ENCODE measurements at regions not wholly inside any gene's neighbourhood (a gene's known extent, or its start where the extent isn't known, plus 50 kb on each side); places are given as distances from the start of the nearest gene placed in this dataset.

DNA sequence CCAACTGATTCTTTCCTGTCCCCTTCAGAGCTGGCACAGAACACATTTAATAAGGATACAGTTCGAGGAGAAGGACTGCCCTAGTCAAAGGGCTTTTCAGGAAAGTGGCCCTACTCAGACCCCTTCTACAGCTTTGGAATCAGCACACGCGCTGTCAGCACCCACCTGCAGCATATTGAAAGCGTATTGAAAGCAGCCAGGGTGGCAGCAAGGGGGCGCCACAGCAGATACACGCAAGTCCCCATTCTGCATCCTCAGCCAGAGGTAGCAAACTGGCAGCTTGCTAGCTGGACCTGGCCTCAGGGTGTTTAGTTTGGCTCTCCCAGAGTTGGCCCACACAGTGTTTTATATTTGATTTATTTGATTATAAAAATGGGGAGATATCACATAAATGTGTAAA lies 101.0 kb upstream of the NT5C1B start:
- in situ Hi-C loops (cut with MboI; ENCODE audit: low sequenced_read_pairs), result no loop called here

DNA sequence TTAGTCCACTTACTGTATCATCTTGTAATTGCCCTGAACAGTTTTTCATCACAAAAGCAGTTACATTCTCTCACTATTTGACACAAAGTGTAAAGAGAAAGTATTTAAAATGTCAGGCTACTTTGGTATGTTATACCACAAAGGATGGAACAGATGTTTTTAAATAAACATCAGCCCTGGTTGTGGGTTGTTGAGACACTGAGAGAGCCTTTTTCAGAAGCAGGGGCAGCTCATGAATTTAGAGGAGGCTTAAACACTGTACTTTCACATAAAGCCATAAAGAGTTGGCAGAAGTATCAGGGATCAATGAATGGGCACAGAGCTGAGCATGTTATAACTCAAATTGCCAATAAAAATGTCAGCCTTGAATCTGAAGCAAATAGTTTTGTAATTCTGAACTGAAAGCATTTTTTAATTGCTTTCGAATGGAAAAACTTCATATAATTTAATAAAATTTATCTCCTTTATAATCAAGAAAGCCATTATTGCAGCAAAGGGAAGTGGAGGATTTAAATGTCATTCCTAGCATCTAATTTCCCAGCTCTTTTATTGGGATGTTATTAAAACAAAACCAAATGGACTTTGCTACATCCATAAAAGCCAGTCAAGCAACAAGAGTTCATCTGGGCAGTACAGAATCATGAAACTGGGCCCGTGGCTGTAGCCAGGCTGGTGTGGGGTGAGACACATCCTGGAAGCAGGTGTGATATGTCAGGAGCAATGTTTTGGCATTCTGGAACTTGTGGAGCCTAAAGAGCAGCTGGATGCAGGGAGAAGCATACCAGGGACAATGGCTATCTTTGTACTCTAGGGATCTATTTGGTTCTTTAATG lies 95.1 kb upstream of the NT5C1B start:
- in situ Hi-C loops (cut with MboI; ENCODE audit: low sequenced_read_pairs), result no loop called here

DNA sequence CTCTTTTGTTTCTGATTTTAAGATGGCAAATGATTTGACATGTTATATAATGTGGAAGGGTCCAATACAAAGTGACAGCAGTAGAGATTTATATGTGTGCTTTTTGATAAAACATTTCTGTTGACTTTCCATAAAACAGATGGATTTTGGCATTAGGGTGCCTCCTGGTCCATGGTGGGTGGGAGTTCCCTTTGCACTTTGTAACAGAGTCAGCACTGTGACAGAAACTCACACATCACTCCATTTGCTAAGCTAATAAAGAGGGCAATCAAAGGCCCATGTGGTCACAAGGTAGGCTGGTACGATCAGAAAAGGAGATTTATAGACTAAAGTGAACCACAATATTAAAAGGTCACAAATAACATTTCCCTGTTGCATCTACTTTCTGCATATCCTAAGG lies 93.3 kb upstream of the NT5C1B start:
- in situ Hi-C loops (cut with MboI; ENCODE audit: low sequenced_read_pairs), result no loop called here

DNA sequence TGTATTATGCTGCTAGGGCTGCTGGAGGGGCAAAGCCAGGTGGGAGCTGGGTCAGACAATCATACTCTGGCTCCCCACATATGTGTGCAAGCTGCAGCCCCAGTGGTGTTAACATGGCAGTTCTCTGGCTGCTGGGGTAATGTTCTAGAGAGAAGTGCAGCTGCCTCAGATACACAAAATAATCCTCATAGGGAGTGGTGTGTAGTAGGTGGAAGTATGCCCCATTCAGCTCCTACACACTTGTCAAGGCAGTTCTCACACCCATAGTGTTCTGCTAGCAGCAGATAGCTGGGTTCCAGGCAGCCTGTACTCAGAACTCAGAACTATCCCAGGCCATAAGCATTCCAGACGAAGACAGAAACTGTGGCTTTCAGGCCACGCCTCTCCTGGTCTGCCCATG lies 87.9 kb upstream of the NT5C1B start:
- in situ Hi-C loops (cut with MboI; ENCODE audit: low sequenced_read_pairs), result no loop called here

DNA sequence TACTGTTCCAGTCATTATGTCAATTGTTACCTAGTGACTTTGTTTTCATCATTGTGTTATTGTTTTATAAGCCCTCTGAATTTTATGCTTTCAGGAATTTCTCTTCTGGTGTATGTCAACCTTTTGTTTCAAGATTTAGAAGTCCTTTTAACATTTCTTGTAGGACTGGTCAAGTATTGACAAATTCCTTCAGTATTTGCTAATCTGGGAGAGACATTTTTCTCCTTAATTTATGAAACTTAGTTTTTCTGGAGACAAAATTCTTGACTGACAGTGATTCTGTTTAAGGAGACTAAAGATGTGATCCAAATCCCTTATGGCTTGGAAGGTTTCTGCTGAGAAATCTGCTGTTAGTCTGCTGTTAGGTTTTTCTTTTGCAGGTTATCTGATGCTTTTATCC lies 84.9 kb upstream of the NT5C1B start:
- in situ Hi-C loops (cut with MboI; ENCODE audit: low sequenced_read_pairs), result no loop called here

DNA sequence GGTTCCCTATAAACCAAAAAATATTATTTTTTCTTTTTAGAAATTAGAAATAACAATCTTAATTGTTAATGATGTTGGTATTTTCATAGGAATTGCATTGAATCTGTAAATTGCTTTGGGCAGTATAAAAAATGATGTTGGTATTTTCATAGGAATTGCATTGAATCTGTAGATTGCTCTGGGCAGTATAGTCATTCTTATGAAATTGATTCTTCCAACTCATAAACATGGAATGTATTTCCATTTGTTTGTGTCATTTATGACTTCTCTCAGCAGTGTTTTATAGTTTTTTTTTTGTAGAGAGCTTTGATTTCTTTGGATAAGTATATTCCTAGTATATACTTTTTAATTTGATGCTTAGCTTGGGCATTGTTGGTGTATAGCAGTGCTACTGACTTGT lies 82.0 kb upstream of the NT5C1B start:
- in situ Hi-C loops (cut with MboI; ENCODE audit: low sequenced_read_pairs), result no loop called here

DNA sequence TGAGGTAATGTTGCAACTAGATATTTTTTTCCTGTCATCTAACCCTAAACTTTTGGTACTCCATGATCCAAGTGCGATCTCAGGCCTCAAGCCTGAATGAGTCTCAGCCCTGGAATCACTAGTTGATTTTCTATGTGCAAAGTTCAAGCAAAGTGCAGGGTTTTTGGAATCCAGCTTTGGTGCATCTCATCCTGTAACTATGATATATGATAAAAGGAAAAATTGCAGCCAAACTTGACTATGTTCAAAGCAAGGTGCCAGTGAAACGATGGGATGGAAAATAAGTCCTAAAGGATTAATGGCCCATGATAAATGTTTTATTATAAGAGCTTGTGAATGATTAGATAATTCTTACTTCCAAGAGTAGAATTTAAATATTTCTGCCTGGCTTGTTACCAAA lies 78.9 kb upstream of the NT5C1B start:
- in situ Hi-C loops (cut with MboI; ENCODE audit: low sequenced_read_pairs), result no loop called here

DNA sequence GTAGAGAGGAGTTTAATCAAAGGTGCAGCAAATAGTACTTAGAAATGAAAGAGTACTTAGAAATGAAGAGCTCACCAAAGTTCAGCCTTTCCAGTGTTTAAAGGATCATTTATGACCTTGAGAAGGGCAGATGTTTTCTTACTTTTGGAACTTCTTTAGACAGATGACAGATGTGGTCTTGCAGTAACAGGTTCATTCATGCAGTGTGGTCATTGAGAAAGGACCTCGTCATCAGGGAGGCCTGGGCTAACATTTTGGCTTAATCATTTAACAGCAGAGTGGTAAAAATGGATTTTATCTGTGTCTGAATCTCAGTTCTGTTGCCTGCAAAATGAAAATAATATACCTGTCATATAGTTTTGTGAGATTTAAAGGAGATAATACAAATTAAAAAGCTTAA lies 75.1 kb upstream of the NT5C1B start:
- in situ Hi-C loops (cut with MboI; ENCODE audit: low sequenced_read_pairs), result no loop called here

DNA sequence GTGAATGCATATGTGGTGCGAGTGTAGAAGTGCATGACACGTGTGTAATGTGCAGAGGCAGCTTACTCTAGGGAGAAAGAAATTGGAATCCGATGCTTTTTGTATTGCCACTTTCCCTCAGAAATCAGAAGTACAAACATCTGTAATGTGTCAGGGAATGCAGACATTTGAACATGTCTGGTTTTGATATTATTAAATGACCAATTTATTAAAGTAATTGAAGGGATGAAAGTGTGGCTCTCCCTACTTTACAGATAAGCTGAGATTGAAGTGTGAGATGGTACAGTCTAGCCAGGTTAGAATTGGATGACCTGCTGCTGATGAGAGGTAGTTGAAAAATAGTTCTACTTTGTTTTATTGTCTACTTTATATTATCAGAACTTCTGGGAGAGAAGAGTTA lies 74.5 kb upstream of the NT5C1B start:
- in situ Hi-C loops (cut with MboI; ENCODE audit: low sequenced_read_pairs), result no loop called here

DNA sequence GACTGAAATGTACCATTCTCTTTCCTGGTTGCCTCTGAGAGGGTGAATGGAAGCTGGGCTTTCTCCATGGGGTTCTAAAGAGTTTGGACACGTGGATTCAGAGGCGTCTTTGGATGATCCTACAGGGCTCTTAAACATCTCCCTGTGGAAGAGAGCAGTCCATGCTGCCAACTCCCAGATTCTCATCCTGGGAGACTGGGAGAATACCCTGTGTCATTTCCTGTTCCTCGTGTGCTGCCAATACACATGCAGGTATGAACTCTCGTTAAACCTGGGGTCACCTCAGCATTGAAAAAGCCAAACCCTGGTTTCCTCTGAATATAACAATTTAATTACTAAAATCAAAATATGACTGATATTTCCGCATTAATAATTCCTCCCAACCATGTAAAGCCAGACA lies 73.3 kb upstream of the NT5C1B start:
- in situ Hi-C loops (cut with MboI; ENCODE audit: low sequenced_read_pairs), result no loop called here

DNA sequence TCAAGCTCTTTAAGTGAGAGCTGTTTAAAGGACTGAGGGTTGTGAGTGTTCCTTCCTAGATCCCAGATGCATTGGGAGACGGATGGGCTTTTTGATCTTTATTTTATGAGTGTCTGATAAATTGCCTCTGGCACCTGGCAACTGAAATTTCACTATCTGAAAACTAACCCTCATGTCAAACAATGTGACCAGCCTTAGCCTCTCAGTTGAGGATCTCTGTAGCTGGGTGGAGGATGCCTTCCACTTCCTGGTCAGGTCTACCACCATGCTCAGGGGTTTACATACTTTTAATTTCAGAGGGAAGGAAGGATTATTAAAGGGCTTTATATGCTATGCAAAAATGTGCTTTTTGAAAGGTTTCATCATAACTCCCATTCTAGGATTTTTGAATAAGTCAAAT lies 70.5 kb upstream of the NT5C1B start:
- in situ Hi-C loops (cut with MboI; ENCODE audit: low sequenced_read_pairs), result no loop called here

DNA sequence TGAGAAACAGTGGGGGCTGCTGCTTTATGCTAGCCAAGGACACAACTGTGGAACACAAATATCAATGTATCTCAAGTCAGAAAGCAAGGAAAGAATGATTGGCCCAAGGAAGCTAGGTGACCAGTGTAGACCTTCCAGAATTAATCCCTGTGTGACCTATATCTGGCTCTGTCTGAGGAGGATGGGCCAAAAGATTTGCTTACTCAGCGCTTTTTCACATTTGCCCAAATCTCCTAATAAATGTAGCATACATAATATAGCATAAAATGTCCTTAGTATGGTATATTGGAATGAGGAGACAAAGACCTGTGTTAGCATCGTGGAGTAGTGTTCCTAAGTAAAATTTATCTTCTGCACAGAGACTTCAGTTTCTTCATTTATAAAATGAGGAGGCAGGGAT lies 66.7 kb upstream of the NT5C1B start:
- in situ Hi-C loops (cut with MboI; ENCODE audit: low sequenced_read_pairs), result no loop called here

DNA sequence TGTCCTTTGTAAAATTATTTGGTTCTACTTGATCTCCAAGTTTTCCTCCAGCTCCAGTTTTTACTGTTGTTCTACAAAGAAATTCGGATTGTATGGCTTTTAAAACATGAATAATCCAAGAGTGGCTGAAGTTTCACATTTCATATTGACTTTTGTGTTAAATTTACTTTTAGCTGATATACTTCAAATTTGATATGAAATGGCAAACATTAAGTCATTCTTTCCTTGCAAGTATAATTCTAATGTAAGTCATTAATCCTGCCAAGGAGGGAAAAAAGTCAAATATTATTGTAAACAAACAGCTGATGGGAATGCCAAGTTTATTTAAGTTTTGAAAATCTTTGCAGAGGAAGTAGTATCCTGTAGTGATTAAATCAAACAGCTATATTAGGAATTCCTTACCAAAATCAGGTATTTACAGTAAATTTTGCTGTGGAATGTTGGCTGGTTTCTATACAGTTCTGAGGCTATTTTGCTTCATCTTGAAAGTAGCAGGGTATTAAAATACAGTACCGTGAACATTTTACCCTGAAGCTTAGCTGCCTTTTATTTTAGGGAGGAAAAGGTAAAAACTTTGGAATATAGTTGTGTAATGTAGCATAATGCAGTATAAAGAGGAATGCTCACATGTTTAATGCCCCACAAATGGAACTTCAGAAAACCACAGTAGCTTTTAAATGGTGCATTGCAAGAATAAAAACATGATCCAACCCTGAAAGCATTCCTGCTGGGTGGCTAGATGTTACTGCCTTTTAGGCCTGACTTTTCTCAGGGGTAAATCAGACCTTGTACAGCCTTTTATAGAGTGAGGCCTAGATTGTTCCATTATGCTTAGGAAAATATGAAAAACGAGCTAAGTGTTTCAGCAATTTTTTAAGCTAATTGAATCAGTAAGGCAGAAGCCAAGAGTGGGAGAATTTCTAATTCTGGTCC lies 62.7 kb upstream of the NT5C1B start:
- in situ Hi-C loops (cut with MboI; ENCODE audit: low sequenced_read_pairs), result no loop called here

DNA sequence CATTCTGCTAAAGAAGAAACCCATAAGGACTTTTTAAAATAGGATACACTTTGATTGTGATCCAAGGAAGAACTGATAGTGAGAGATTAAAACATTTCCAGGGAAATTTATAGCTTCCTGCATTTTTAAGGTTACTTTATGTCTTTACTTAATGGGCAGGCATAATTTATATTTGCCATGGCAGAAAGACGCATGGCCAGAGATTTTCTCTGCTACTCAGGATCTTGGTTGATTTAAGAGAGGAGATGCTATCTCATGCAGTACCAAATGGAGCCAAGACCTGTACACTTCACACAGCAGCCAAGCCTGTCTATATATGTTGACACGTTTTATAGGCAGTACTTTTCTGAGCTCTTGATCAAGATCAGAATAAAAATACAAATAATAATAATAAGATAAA lies 60.9 kb upstream of the NT5C1B start:
- in situ Hi-C loops (cut with MboI; ENCODE audit: low sequenced_read_pairs), result no loop called here

DNA sequence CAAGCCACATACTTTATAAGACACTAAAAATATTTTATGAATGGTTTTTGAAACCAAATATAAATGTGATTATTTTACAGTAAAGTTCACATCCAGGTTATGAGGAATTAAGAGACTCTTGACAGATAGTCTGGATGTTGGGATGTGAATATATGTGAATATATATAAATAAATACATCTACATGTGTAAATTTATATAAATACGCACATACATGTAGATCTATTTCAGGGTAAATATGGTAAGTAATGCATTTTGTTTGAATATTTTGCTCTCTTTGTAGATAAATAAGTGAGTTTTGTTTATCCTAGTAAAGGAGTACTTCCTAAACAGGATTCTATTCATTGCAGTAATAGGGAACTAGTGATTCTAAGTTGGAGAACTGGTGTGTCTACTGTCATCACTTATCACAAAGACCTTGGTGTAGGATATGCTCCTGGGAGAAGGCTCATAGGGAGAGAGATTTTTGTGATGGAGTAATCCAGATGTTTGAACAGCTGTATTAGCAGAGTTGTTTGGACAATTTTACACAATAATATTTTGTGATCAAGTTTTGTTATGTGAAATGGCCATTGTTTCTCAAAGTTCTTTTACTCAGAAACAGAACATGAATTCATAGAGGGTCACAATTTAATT lies 60.2 kb upstream of the NT5C1B start:
- in situ Hi-C loops (cut with MboI; ENCODE audit: low sequenced_read_pairs), result no loop called here

DNA sequence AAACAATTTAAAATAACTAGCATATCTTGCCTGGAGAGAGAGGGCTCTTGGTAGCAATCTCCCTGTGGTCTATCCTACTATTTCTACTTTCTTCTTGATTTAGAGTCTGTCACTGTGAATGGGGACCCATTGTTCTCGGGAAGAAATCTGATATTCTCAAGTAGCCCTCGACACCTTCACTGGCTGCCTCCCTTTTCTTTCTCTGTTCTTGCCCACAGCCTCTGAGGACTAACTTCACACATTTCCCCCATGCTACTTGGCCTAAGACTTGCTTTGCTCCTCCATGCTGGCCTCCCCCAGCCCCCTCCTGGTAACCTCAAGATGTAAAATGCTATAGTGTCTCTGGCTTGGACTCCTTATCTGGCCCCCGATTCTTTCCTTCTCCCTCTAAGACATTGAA lies 58.8 kb upstream of the NT5C1B start:
- in situ Hi-C loops (cut with MboI; ENCODE audit: low sequenced_read_pairs), result no loop called here

DNA sequence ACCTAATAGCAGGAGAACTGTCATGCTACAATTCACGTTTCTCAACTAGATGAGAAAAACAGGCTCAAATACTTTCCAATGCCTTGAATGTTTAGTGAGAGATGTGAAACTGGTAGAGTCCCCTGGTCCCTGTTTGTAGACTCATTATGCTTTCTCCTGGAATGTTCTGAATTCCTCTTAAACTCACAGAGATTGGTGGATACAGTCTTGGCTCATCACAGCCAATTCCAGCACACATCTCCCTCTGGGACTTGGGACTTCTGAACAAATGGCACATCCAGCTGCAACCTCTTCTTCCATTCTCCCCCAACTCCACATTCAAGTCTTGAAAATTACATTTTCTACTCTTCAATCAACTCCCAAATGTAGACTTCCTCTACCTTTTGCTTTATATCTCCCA lies 58.4 kb upstream of the NT5C1B start:
- in situ Hi-C loops (cut with MboI; ENCODE audit: low sequenced_read_pairs), result no loop called here

DNA sequence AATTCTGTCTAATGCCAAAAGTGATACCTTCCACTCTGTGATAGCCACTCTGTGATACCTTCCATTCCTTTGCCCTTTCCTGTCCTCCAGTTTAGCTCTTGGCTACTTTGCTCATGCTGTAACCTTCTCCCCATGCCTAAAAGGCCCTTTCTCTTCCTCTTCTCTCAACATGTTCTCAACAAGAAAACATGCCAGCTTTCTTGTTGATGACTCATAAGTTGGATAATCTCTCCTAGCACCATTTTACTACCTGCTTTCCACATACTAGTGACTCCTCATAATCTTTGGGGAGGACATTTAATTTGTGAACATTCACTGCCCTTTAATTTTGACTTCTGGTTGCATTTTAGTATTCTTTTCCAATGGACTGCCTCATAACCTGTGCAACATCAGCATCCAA lies 55.9 kb upstream of the NT5C1B start:
- in situ Hi-C loops (cut with MboI; ENCODE audit: low sequenced_read_pairs), result no loop called here

DNA sequence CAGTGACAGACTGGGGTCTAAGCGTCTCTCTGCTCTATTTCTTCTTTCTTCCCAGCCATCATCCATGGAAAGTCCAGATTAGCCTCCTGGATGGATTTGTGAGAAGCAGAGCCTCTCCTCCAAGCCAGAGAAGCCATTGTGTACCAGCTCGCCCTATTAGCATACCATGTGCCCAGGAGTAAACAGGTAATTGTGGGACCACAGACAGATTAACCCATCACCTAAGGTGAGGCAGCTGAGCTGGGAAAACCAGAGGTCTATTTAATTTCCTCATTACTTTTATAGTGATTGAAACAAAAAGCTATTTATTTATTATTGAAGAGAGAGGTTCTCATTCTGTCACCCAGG lies 54.7 kb upstream of the NT5C1B start:
- in situ Hi-C loops (cut with MboI; ENCODE audit: low sequenced_read_pairs), result no loop called here

DNA sequence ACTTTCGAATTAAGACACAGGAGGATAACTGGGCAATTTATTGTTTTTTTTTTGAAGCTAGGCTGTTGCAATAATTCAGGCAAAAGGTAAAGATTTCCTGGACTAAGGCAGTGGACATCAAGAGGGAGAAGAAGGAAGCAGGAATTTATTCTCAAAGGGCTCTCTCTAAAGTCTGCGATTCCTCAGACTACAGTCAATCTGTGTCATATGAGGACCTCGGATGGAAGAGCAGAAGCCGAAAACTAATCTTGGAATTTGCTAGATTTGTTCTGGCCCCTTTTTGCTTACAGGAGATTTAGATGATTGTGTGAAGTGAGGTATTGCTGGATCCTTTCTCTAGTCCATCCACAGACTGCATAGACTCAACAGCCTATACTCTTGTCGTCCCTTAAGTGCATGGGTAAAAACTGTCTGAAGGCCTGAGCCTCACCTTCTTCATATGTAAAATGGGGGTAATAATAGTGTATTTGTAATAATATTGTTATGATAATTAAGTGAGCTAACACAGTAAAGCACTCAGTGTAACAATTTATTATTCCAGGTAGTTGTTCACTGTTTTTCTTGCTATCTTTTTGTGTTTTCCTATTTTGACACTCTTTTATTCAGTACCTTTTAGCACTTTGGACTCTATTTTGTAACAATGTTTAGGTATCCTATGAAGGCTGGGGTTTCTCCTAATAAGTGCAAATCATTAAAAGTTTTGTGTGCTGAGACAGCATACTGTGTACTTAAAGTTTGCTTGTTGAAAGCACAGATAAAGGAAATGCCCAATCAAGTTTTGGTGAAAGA lies 54.2 kb upstream of the NT5C1B start:
- in situ Hi-C loops (cut with MboI; ENCODE audit: low sequenced_read_pairs), result no loop called here

DNA sequence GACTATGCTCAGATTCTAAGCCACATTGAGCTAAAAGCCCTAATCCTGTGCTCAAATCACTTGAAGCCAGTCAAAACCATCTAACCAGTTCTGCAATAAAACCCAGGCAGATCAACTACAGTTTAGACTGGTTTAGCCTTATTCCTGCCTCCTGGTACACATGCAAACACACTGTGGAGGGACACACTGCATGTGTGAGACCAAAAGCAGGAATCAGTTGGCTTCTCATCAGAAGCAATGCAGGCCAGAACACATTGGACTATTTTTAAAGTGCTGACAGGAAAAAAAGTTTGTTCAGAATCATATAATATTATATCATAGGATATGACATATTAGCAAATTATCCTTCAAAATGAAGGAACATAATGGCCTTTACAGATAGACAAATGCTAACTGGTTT lies 52.5 kb upstream of the NT5C1B start:
- in situ Hi-C loops (cut with MboI; ENCODE audit: low sequenced_read_pairs), result no loop called here

Data from HL-60/S4 treated with retinoic acid at 250 ng/mL for 4 days and 3 days (cell line).